ENCODE measurements at regions not wholly inside any gene's neighbourhood (a gene's known extent, or its start where the extent isn't known, plus 50 kb on each side); places are given as distances from the start of the nearest gene placed in this dataset.

DNA sequence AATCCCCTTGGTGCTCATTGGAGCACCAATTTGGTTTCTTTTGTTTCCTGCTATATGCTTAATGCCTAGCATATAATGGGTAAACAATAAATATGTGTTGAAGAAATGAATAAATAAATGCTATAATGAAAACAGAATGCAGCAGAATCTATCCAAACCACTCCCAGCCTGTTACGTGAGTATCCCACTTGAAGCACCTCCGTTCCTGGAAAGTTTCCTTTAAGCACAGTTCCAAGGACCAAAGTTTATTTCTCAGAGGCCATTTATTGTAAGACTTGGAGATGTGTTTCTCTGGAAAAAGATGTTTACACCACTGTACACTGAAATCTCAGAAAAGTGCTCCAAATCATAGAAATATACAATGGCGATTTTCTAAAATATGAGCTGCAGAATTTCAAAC is 187.0 kb downstream of the SOX9 start:
- Histone ChIP-seq H3K27me3 (ENCODE audit: insufficient read depth, low read depth, severe bottlenecking) (peaks cover 80% of the 10 kb centered on the region), H3K4me3 (ENCODE audit: low read depth, low read length) (no peak overlapping the region), H3K36me3 (no peaks in the 10 kb centered on the region), H3K9me3 (ENCODE audit: severe bottlenecking) (no peaks in the 10 kb centered on the region), H3K27ac (no peak overlapping the region)
- DNase-seq = no peak
- TF ChIP-seq, protein P1, sequence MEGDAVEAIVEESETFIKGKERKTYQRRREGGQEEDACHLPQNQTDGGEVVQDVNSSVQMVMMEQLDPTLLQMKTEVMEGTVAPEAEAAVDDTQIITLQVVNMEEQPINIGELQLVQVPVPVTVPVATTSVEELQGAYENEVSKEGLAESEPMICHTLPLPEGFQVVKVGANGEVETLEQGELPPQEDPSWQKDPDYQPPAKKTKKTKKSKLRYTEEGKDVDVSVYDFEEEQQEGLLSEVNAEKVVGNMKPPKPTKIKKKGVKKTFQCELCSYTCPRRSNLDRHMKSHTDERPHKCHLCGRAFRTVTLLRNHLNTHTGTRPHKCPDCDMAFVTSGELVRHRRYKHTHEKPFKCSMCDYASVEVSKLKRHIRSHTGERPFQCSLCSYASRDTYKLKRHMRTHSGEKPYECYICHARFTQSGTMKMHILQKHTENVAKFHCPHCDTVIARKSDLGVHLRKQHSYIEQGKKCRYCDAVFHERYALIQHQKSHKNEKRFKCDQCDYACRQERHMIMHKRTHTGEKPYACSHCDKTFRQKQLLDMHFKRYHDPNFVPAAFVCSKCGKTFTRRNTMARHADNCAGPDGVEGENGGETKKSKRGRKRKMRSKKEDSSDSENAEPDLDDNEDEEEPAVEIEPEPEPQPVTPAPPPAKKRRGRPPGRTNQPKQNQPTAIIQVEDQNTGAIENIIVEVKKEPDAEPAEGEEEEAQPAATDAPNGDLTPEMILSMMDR (IDR thresholded peaks at IDR 0.05; ENCODE audit: low read depth, low read length) = no peak

DNA sequence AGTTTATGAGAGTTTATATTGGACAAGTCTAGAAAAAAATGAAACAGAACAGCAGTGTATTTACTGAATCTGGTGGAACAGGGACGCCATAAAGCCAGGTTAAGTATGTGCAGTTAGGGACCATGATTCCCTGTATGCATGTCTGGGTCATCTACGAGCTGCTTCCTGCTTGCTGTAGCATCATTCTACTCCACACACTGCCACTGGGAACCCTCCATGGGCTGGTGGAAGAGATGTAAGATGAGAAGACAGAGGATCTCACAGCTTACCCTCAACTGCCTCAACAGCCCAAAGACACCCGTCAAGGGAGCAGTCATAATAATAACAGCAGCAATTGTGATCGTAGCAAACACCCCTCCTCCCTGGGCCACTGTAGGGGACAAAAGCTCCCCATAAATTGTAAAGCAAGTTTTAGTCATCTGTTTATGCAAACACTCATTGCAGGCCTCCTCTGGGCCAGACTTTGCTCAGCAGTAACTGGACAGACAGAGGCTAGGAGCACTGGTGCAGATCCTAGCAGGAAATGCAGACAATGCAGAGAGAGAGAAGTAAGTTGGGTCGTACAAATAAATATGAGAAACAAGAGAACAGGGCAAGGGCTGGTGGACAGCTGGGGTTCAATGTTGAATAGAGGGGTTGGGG is 188.0 kb downstream of the SOX9 start:
- Histone ChIP-seq H3K27me3 (ENCODE audit: insufficient read depth, low read depth, severe bottlenecking) (peaks cover 72% of the 10 kb centered on the region), H3K4me3 (ENCODE audit: low read depth, low read length) (no peak overlapping the region), H3K27ac (no peak overlapping the region), H3K36me3 (no peaks in the 10 kb centered on the region), H3K9me3 (ENCODE audit: severe bottlenecking) (no peaks in the 10 kb centered on the region)
- TF ChIP-seq, protein P1 (IDR thresholded peaks at IDR 0.05; ENCODE audit: low read depth, low read length) = no peak
- no peak for DNase-seq

DNA sequence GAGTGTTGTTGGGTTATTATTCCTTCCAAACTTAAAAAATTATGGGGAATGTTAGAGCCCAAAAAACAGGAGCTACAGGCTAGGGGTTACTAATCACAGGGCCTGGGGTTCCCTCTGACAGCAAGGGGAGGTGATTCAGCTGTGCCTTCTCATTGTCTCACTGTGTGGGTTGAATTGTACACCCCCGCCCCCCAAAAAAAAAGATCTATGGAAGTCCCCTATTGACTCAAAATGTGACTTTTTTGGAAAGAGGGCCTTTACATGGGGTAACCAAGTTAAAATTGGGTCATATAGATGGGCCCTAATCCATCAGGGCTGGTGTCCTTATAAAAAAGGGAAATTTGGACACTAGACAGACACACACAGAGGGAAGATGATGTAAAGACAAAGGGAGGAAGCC is 190.2 kb downstream of the SOX9 start:
- H3K36me3 ChIP-seq = no peaks in the 10 kb centered on the region

DNA sequence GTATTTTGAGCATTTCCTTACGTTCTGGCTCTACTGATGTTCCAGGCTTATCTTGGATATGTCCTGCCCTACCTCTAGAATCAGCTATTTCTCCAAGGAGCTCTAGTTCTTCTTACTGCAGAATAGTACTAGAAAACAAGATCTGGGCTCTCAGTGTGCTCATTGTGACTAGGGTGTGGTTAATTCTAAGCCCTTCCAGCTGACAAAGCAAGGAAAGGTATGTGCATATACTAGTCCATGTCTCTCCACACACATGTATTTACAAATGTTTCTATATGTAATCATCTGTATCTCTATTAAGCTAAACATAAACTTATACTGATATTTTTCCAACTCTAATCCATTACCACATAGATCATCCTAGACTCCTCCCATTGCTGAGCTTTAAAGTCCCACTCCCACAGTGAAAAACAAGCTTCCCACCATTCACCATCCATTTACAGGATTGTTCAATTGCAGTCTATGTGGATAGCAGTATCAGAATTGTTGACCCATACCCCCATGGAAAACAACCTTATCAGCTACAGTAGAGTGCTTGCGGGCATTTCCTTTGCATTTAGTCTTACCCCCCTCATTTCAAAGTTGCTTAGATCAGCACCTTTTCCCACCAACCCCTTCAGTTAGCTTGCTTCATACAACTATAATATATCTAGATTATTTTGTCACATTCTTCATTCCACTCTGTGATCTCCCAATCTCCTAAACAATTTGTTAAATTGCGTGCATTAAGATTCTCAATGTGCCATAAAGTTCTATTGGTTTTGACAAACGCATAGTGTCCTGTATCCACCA is 194.5 kb downstream of the SOX9 start:
- DNase-seq = no peak
- TF ChIP-seq, protein P1 (IDR thresholded peaks at IDR 0.05; ENCODE audit: low read depth, low read length) = no peak
- Histone ChIP-seq H3K4me3 (ENCODE audit: low read depth, low read length) (no peak overlapping the region), H3K9me3 (ENCODE audit: severe bottlenecking) (peaks cover 5% of the 10 kb centered on the region), H3K27ac (no peak overlapping the region), H3K27me3 (ENCODE audit: insufficient read depth, low read depth, severe bottlenecking) (peaks cover 53% of the 10 kb centered on the region), H3K36me3 (no peaks in the 10 kb centered on the region)

More for the DNA sequence above, 190.2 kb downstream of the SOX9 start:
- Histone ChIP-seq H3K4me3 (ENCODE audit: low read depth, low read length) (no peak overlapping the region), H3K27me3 (ENCODE audit: insufficient read depth, low read depth, severe bottlenecking) (peaks cover 58% of the 10 kb centered on the region), H3K27ac (no peak overlapping the region), H3K9me3 (ENCODE audit: severe bottlenecking) (no peaks in the 10 kb centered on the region)
- TF ChIP-seq, protein P1 (IDR thresholded peaks at IDR 0.05; ENCODE audit: low read depth, low read length) = no peak
- no peak for DNase-seq

DNA sequence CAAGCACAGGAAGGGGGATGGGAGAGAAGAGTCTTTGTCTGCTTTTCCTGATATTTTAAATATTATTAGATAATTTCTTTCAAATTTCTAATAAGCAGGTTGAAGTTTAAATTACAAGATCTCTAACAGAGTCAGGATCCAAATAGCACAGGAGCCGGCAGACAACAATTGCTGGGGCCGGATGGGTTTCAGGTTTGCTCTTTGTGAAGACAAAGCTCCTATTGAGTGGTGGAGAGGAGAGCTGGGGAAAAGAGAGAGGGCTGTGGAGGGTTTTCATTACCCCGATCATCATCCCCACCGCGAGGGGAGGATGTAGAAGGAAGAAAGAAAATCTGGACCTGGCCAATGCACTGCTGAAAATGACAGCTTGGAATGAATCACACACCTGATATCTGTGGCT is 197.3 kb downstream of the SOX9 start:
- Histone ChIP-seq H3K27ac (no peak overlapping the region), H3K36me3 (no peaks in the 10 kb centered on the region), H3K4me3 (ENCODE audit: low read depth, low read length) (no peak overlapping the region), H3K9me3 (ENCODE audit: severe bottlenecking) (peaks cover 11% of the 10 kb centered on the region), H3K27me3 (ENCODE audit: insufficient read depth, low read depth, severe bottlenecking) (peaks cover 58% of the 10 kb centered on the region)
- TF ChIP-seq, protein P1 (IDR thresholded peaks at IDR 0.05; ENCODE audit: low read depth, low read length) = no peak
- DNase-seq = no peak

All from WERI-Rb-1 (cell line).